MG63 (cell line): ENCODE measurements at regions not wholly inside any gene's neighbourhood (a gene's known extent, or its start where the extent isn't known, plus 50 kb on each side); places are given as distances from the start of the nearest gene placed in this dataset.

ENCODE experiments used
- DNase-seq: peaks from one replicate; pipeline ENCODE4 v3.0.0-alpha.2; 2020
- H3K27me3 ChIP-seq: fragments of 250-450 bp; sonication (Bioruptor Pico); 2 replicates; pipeline ENCODE4 v1.5.1; 2020; ENCODE audit warnings: mild to moderate bottlenecking, moderate library complexity
- H3K36me3 ChIP-seq: fragments of 250-450 bp; sonication (Bioruptor Pico); 2 replicates; pipeline ENCODE4 v1.5.1; 2020; ENCODE audit warnings: mild to moderate bottlenecking, moderate library complexity
- H3K4me3 ChIP-seq: fragments of 250-450 bp; sonication (Bioruptor Pico); 2 replicates; pipeline ENCODE4 v1.5.1; 2020; ENCODE audit warnings: mild to moderate bottlenecking, moderate library complexity
- H3K9me3 ChIP-seq: fragments of 250-450 bp; sonication (Bioruptor Pico); 2 replicates; pipeline ENCODE4 v1.5.1; 2020; ENCODE audit warnings: mild to moderate bottlenecking, moderate library complexity

GRCh38 chr2:21944536-21944935, 820.8 kb downstream of the TDRD15 start:
- H3K36me3 ChIP-seq: no peaks in the 10 kb centered on the region
- H3K4me3 ChIP-seq: no peak overlapping the region
- DNase-seq: no peak
- H3K27me3 ChIP-seq: no peaks in the 10 kb centered on the region
- no peaks in the 10 kb centered on the region for H3K9me3 ChIP-seq

DNA sequence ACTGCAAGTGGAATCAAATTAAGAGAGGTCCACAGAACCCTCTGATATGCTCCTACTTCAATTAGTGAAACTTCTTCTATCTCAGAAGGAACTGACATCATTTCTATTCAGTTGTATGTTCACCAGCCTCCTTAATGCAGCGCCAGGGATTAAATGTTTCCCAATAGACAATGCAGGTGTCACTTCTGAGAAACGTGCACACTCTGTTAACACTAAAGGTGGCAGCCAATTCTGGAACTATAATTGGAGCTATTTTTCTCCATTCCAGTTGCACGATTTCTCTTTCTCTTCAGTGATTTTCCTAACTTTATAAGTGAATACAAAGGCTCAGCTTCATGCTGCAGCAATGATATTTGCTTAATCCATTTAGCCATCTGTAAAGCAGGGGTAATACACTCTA, 821.9 kb downstream of the TDRD15 start:
- no peaks in the 10 kb centered on the region for H3K27me3 ChIP-seq
- H3K36me3 ChIP-seq: no peaks in the 10 kb centered on the region
- H3K4me3 ChIP-seq: no peak overlapping the region
- no peak for DNase-seq
- no peaks in the 10 kb centered on the region for H3K9me3 ChIP-seq

- Histone ChIP-seq H3K27me3 (no peaks in the 10 kb centered on the region), H3K36me3 (no peaks in the 10 kb centered on the region), H3K9me3 (no peaks in the 10 kb centered on the region), H3K4me3 (no peak overlapping the region)
- DNase-seq: no peak
These were observed 823.3 kb downstream of the TDRD15 start for GRCh38 chr2:21947046-21947445.

GRCh38 chr2:21966139-21966538, 842.4 kb downstream of the TDRD15 start:
- DNase-seq: no peak
- H3K9me3 ChIP-seq: no peaks in the 10 kb centered on the region
- H3K4me3 ChIP-seq: no peak overlapping the region
- no peaks in the 10 kb centered on the region for H3K36me3 ChIP-seq
- H3K27me3 ChIP-seq: no peaks in the 10 kb centered on the region

DNA sequence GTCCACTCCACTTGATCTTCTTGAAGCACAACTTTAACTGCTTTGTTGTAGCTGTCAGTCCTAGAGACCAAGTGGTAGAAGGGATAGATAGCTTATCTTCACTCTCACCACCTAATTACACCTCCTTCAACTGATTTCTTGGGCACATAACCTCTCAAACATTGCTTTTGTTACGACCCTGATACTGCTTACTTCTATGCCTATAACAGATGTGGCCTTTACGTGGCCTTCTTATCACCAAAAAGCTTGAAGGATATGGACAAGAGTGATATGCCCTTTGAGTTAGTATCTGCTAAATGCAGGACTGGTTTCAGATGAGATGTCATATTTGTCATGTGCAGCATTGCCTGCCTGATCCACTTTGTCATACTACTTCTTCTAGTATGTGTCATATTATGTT, 847.2 kb downstream of the TDRD15 start:
- H3K4me3 ChIP-seq: no peak overlapping the region
- H3K36me3 ChIP-seq: no peaks in the 10 kb centered on the region

DNA sequence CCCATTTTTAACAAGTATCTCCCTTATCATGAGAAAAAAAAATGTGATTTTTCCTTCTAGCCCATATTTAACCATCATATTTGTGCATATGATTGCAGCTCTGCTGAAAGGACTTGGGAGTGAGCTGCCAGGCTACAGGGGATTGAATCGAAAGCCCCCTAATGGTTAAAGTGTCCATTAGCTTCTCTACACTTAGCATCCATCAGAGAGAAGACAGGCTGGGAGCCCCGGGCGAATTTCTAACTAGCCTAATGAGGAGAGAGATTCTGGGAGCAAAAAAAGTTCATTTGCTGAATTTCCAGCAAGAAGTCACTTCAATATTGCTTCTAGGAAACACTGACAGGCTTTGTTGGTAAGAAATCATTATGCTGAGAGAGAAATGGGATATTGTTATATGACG, 848.8 kb downstream of the TDRD15 start:
- H3K36me3 ChIP-seq: no peaks in the 10 kb centered on the region
- H3K4me3 ChIP-seq: no peak overlapping the region
- no peaks in the 10 kb centered on the region for H3K27me3 ChIP-seq
- no peaks in the 10 kb centered on the region for H3K9me3 ChIP-seq
- no peak for DNase-seq

More for the DNA sequence above, 847.2 kb downstream of the TDRD15 start:
- Histone ChIP-seq H3K9me3 (no peaks in the 10 kb centered on the region), H3K27me3 (no peaks in the 10 kb centered on the region)
- DNase-seq: no peak

DNA sequence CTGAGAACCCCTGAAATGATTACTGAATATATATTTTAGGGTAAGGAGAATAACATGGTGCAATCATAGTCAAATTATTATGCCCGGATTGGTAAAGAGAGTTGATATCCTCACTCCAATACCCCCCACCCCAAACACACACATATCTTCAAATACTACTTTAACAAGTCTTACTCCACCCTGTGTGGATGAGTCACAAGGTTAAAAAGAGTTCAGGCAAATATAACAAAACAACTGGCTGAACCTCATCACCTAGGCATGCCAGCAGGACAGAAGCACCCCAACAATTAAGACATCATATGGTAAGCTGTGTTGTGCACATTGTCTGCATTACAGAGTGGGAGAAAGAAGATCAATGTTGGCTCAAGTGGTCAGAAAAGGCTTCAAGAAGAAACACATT, 857.4 kb downstream of the TDRD15 start:
- no peak for DNase-seq
- H3K9me3 ChIP-seq: no peaks in the 10 kb centered on the region
- no peaks in the 10 kb centered on the region for H3K36me3 ChIP-seq
- no peaks in the 10 kb centered on the region for H3K27me3 ChIP-seq
- no peak overlapping the region for H3K4me3 ChIP-seq

DNA sequence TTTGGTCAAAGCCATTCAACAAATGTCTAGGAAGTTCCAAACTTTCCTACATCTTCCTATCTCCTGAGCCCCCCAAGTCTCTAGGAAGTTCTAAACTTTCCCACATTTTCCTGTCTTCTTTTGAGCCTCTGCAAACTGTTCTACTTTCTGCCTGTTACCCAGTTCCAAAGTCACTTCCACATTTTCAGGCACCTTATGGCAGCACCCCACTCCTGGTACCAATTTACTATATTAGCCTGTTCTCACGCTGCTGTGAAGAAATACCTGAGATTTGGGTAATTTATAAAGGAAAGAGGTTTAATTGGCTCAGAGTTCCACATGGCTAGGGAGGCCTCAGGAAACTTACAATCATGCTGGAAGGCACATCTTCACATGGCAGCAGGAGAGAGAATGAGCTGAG, 869.2 kb downstream of the TDRD15 start:
- H3K9me3 ChIP-seq: peaks cover 9% of the 10 kb centered on the region
- no peaks in the 10 kb centered on the region for H3K27me3 ChIP-seq
- no peak for DNase-seq
- no peaks in the 10 kb centered on the region for H3K36me3 ChIP-seq
- no peak overlapping the region for H3K4me3 ChIP-seq

DNA sequence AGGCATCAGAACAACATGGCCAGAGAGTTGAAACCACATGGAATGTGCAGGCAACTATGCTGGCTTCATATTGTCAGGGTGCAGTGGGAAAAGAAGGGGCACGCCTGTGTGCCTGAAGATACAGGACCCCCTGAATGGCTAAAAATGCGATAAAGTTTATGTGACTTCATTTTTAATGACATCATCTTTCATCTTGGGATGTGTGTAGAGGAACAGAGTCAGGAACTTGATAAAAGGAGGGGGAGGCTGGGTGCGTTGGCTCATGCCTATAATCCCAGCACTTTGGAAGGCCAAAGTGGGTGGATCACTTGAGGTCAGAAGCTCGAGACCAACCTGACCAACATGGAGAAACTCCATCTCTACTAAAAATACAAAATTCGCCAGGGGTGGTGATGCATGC, 872.6 kb downstream of the TDRD15 start:
- no peak overlapping the region for H3K4me3 ChIP-seq
- H3K36me3 ChIP-seq: no peaks in the 10 kb centered on the region
- peaks cover 9% of the 10 kb centered on the region for H3K9me3 ChIP-seq
- no peak for DNase-seq
- H3K27me3 ChIP-seq: no peaks in the 10 kb centered on the region

DNA sequence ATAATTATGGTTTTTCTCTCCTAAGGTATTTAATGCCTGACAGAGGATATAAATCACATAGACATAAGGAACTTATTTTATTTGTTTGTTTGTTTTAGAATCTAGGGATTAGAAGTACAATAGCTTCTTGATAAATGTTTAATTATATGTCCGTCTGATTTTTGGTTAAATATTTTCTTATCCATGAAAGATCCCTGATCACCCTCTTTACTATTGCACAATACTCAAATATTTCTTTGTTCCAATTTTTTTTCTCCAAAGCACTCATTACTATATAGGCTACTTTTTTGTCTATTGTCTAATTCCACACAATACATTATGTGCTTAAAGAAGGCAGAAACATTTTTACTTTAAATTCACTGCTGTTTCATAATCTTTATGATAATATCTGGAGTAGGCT, 875.8 kb downstream of the TDRD15 start:
- no peak for DNase-seq
- H3K9me3 ChIP-seq: no peaks in the 10 kb centered on the region

GRCh38 chr2:22002066-22002465, 878.3 kb downstream of the TDRD15 start:
- no peaks in the 10 kb centered on the region for H3K9me3 ChIP-seq
- H3K36me3 ChIP-seq: no peaks in the 10 kb centered on the region
- no peak overlapping the region for H3K4me3 ChIP-seq
- no peak for DNase-seq
- no peaks in the 10 kb centered on the region for H3K27me3 ChIP-seq

More for the DNA sequence above, 875.8 kb downstream of the TDRD15 start:
- no peaks in the 10 kb centered on the region for H3K36me3 ChIP-seq
- H3K4me3 ChIP-seq: no peak overlapping the region
- H3K27me3 ChIP-seq: no peaks in the 10 kb centered on the region

- no peak for DNase-seq
- Histone ChIP-seq H3K36me3 (no peaks in the 10 kb centered on the region), H3K9me3 (no peaks in the 10 kb centered on the region), H3K4me3 (no peak overlapping the region), H3K27me3 (no peaks in the 10 kb centered on the region)
These were observed 879.5 kb downstream of the TDRD15 start for GRCh38 chr2:22003270-22003669.

- Histone ChIP-seq H3K36me3 (no peaks in the 10 kb centered on the region), H3K9me3 (no peaks in the 10 kb centered on the region), H3K4me3 (no peak overlapping the region), H3K27me3 (no peaks in the 10 kb centered on the region)
- no peak for DNase-seq
These were observed 887.3 kb downstream of the TDRD15 start for GRCh38 chr2:22011048-22011447.

DNA sequence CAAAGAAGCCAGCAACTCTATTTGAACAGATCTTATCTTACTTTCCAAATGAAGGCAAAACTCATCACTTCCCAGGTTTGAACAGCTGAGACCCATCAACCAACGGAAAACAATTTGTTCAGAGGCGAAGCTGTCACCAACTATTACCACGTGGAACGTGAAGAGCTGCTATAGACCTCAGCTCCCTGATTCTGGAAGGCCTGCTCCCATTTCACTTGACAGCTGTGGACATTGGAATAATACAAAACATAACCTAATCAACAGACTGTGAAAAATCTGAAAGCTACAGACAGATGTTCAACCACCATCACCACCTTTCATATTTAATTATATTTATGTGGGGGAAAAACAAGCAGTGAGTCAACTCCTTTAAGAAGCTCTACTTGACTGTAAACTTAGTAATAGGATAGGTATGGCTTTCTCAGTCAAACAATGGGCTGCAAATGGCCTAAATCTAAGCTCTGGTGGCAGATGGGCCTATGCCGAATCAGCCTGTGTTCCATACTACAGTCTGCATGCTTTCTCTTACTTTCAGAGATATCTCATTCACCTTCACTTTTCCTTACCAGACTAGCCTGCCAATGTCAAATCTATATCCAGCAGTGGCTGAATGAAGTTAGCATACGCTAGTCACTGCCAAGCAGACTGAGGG, 896.4 kb downstream of the TDRD15 start:
- DNase-seq: no peak
- Histone ChIP-seq H3K36me3 (no peaks in the 10 kb centered on the region), H3K4me3 (no peak overlapping the region), H3K9me3 (no peaks in the 10 kb centered on the region), H3K27me3 (no peaks in the 10 kb centered on the region)

GRCh38 chr2:22027345-22028005, 903.7 kb downstream of the TDRD15 start:
- Histone ChIP-seq H3K36me3 (no peaks in the 10 kb centered on the region), H3K27me3 (no peaks in the 10 kb centered on the region), H3K9me3 (no peaks in the 10 kb centered on the region), H3K4me3 (no peak overlapping the region)
- DNase-seq: no peak

GRCh38 chr2:22035361-22035830, 911.6 kb downstream of the TDRD15 start:
- Histone ChIP-seq H3K4me3 (no peak overlapping the region), H3K36me3 (no peaks in the 10 kb centered on the region), H3K9me3 (no peaks in the 10 kb centered on the region), H3K27me3 (no peaks in the 10 kb centered on the region)
- DNase-seq: no peak

GRCh38 chr2:22037274-22037673, 913.5 kb downstream of the TDRD15 start:
- Histone ChIP-seq H3K36me3 (no peaks in the 10 kb centered on the region), H3K27me3 (no peaks in the 10 kb centered on the region), H3K4me3 (no peak overlapping the region), H3K9me3 (no peaks in the 10 kb centered on the region)
- DNase-seq: no peak

DNA sequence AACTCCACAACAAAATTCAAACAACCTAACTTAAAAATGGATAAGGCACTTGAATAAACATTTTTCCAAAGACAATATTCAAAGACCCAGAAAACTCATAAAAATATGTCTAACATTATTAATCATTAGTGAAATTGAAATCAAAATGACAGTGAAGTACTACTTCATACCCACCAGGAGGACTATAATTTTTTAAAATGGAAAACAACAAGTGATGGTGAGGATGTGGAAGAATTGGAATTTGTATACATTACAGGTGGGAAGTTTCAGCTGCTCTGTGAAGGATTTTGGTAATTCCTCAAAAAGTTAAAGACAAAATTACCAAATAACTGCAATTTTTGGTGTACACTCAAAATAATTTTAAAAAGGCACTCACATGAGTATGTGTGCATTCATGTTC, 920.0 kb downstream of the TDRD15 start:
- no peaks in the 10 kb centered on the region for H3K9me3 ChIP-seq
- H3K36me3 ChIP-seq: no peaks in the 10 kb centered on the region
- DNase-seq: no peak
- no peak overlapping the region for H3K4me3 ChIP-seq
- no peaks in the 10 kb centered on the region for H3K27me3 ChIP-seq
